ENCODE measurements at regions not wholly inside any gene's neighbourhood (a gene's known extent, or its start where the extent isn't known, plus 50 kb on each side); places are given as distances from the start of the nearest gene placed in this dataset.

GRCh38 chr12:3364226-3364625 is 126.8 kb upstream of the PRMT8 start:
- no peak for TF ChIP-seq CTCF (IDR thresholded peaks at IDR 0.05)
- intact Hi-C loops (cut with DNase I, micrococcal nuclease) = no loop called here
- H3K4me3 ChIP-seq = no peak overlapping the region
- H3K36me3 ChIP-seq (ENCODE audit: low read depth) = no peaks in the 10 kb centered on the region
- H3K4me1 ChIP-seq (ENCODE audit: low read depth) = no peaks in the 10 kb centered on the region
- DNase-seq (no peak), ATAC-seq (no peak)
- no peaks in the 10 kb centered on the region for H3K9me3 ChIP-seq

GRCh38 chr12:3364661-3365462 is 126.1 kb upstream of the PRMT8 start:
- DNase-seq (no peak), ATAC-seq (no peak)
- Histone ChIP-seq H3K4me1 (ENCODE audit: low read depth) (no peaks in the 10 kb centered on the region), H3K9me3 (no peaks in the 10 kb centered on the region), H3K36me3 (ENCODE audit: low read depth) (no peaks in the 10 kb centered on the region), H3K4me3 (no peak overlapping the region)
- TF ChIP-seq CTCF (IDR thresholded peaks at IDR 0.05) = no peak
- intact Hi-C loops (cut with DNase I, micrococcal nuclease) = no loop called here

GRCh38 chr12:3365463-3366411 is 125.3 kb upstream of the PRMT8 start:
- H3K36me3 ChIP-seq (ENCODE audit: low read depth) = no peaks in the 10 kb centered on the region
- H3K9me3 ChIP-seq = no peaks in the 10 kb centered on the region
- peak in 2 of 3 donors; percentile 15 to 44 for DNase-seq
- no peaks in the 10 kb centered on the region for H3K4me1 ChIP-seq (ENCODE audit: low read depth)
- TF ChIP-seq CTCF (IDR thresholded peaks at IDR 0.05) = no peak
- ATAC-seq = peak; percentile 79
- no peak overlapping the region for H3K4me3 ChIP-seq
- intact Hi-C loops (cut with DNase I, micrococcal nuclease) = no loop called here

- H3K4me1 ChIP-seq (ENCODE audit: low read depth) = no peaks in the 10 kb centered on the region
- no peaks in the 10 kb centered on the region for H3K36me3 ChIP-seq (ENCODE audit: low read depth)
- TF ChIP-seq CTCF (IDR thresholded peaks at IDR 0.05) = no peak
- intact Hi-C loops (cut with DNase I, micrococcal nuclease) = no loop called here
- ATAC-seq = no peak
- no peaks in the 10 kb centered on the region for H3K9me3 ChIP-seq
- no peak overlapping the region for H3K4me3 ChIP-seq
- no peak for DNase-seq
Measured at GRCh38 chr12:3366451-3367110, 124.4 kb upstream of the PRMT8 start.

- Histone ChIP-seq H3K36me3 (ENCODE audit: low read depth) (no peaks in the 10 kb centered on the region), H3K4me3 (no peak overlapping the region), H3K9me3 (no peaks in the 10 kb centered on the region), H3K4me1 (ENCODE audit: low read depth) (no peaks in the 10 kb centered on the region)
- intact Hi-C loops (cut with DNase I, micrococcal nuclease) = no loop called here
- no peak for TF ChIP-seq CTCF (IDR thresholded peaks at IDR 0.05)
- no peak for DNase-seq
- no peak for ATAC-seq
Measured at GRCh38 chr12:3367750-3368444, 123.1 kb upstream of the PRMT8 start.

Data from mucosa of descending colon (tissue), 3 donors.